Pancreas (tissue), 10 donors: ENCODE measurements at regions not wholly inside any gene's neighbourhood (a gene's known extent, or its start where the extent isn't known, plus 50 kb on each side); places are given as distances from the start of the nearest gene placed in this dataset.

Experiments used
- ATAC-seq, 4 donors: fragments of 200-7000 bp; cut with Tn5 transposase; one replicate each; pipeline versions ENCODE4 v1.8.0 to v1.9.1; 2020; ENCODE audit warnings: mild to moderate bottlenecking in 4 of 4, moderate library complexity in 4 of 4
- DNase-seq, 6 donors: peaks; one replicate each; pipeline ENCODE4 v3.0.0-alpha.2; 2020
- FAIRE-seq: peaks from 2 replicates; lab custom pipeline; 2012; peaks lifted over from hg19 to GRCh38; lab: Jason Lieb, UNC
- H3K27ac ChIP-seq, 4 donors: fragments of 200-600 bp; sonication (generic); 1 replicate in 3 of 4; 2 replicates in 1 of 4; pipeline versions ENCODE4 v1.5.0 to v1.8.0; 2020
- H3K27me3 ChIP-seq, 4 donors: fragments of 200-600 bp; one replicate each; pipeline ENCODE4 v1.8.0; 2021
- H3K36me3 ChIP-seq, 3 donors: fragments of 200-600 bp; sonication (generic) in 1 of 3; one replicate each; pipeline versions ENCODE4 v1.5.0 to v1.8.0; 2020 to 2021
- H3K4me1 ChIP-seq, 3 donors: fragments of 200-600 bp; one replicate each; pipeline ENCODE4 v1.8.0; 2021
- H3K4me3 ChIP-seq, 4 donors: fragments of 200-600 bp; sonication (generic) in 2 of 4; one replicate each; pipeline versions ENCODE4 v1.5.0 to v1.8.0; 2020 to 2021
- H3K9me3 ChIP-seq, 4 donors: fragments of 200-600 bp; one replicate each; pipeline ENCODE4 v1.8.0; 2021
- CTCF ChIP-seq, 4 donors: fragments of 200-600 bp; sonication (generic) in 3 of 4; IDR thresholded peaks; one replicate each; pipeline versions ENCODE4 v1.5.0 to v1.8.0; 2021; ENCODE audit warnings: antibody characterized with exemption in 4 of 4
- WGBS, 2 donors: extraction: QIAGEN DNeasy Blood & Tissue Kit; methylation state at CpG; one replicate each; pipeline ENCODE4 v1.1.7; 2013; 5-methylcytosine and 5-hydroxymethylcytosine counted together
- intact Hi-C, 3 donors: fragments of 100-400 bp; cut with DNase I; formaldehyde crosslinking; loops; one replicate each; pipeline versions ENCODE4 v1.11.1 to v1.14.2; 2022
- donor health status: healthy with polysubstance abuse.
- donor health status: DM: no; HTN: no; CAD: no; lungs with moderate emphysema.
- donor health status: DM: no; HTN: no; CAD: no.
- donor health status: control.
- donor health status: control.
- donor health status: Bipolar disorder and iron deficiency.
- donor health status: DM: yes; HTN: yes; CAD: no.
- donor health status: DM: no; HTN: no; CAD: no.
- donor health status: DM: no; HTN: no; CAD: no.
- donor health status: DM: yes; HTN: yes; CAD: no.

- intact Hi-C loops = no loop called here
- no peak for TF ChIP-seq CTCF (IDR thresholded peaks at IDR 0.05)
- Histone ChIP-seq H3K4me1 (no peaks in the 10 kb centered on the region), H3K9me3 (no peaks in the 10 kb centered on the region), H3K36me3 (no peaks in the 10 kb centered on the region), H3K27me3 (no peaks in the 10 kb centered on the region), H3K27ac (no peak overlapping the region), H3K4me3 (no peak overlapping the region)
- WGBS, 2 donors = 83 to 85% methylated on average over 5 of the region's 5 CpGs
- no peak for DNase-seq
- ATAC-seq = no peak
- FAIRE-seq = no peak
Measured at GRCh38 chr4:52366191-52366590, 292.9 kb downstream of the USP46 start.

GRCh38 chr4:52366621-52367020 is 292.5 kb downstream of the USP46 start:
- intact Hi-C loops = no loop called here
- DNase-seq = no peak
- no peak for TF ChIP-seq CTCF (IDR thresholded peaks at IDR 0.05)
- Histone ChIP-seq H3K4me1 (no peaks in the 10 kb centered on the region), H3K36me3 (no peaks in the 10 kb centered on the region), H3K9me3 (no peaks in the 10 kb centered on the region), H3K4me3 (no peak overlapping the region), H3K27me3 (no peaks in the 10 kb centered on the region), H3K27ac (no peak overlapping the region)
- ATAC-seq = no peak
- FAIRE-seq = no peak
- WGBS, 2 donors = 68 to 72% methylated on average over 4 of the region's 4 CpGs

GRCh38 chr4:52367282-52367830 is 291.7 kb downstream of the USP46 start:
- no peak for ATAC-seq
- no peak for FAIRE-seq
- intact Hi-C loops = no loop called here

GRCh38 chr4:52368895-52369294 is 290.2 kb downstream of the USP46 start:
- Histone ChIP-seq H3K4me3 (no peak overlapping the region), H3K9me3 (no peaks in the 10 kb centered on the region), H3K27ac (no peak overlapping the region), H3K36me3 (no peaks in the 10 kb centered on the region), H3K4me1 (no peaks in the 10 kb centered on the region), H3K27me3 (no peaks in the 10 kb centered on the region)
- FAIRE-seq (no peak), ATAC-seq (peak in 1 of 4 donors; percentile 27), DNase-seq (no peak)
- intact Hi-C loops = no loop called here
- WGBS, 2 donors = 66 to 69% methylated on average over 6 of the region's 6 CpGs
- no peak for TF ChIP-seq CTCF (IDR thresholded peaks at IDR 0.05)

More at GRCh38 chr4:52367282-52367830, 291.7 kb downstream of the USP46 start:
- no peak for TF ChIP-seq CTCF (IDR thresholded peaks at IDR 0.05)
- Histone ChIP-seq H3K27me3 (no peaks in the 10 kb centered on the region), H3K36me3 (no peaks in the 10 kb centered on the region), H3K4me3 (no peak overlapping the region), H3K27ac (no peak overlapping the region), H3K9me3 (no peaks in the 10 kb centered on the region), H3K4me1 (no peaks in the 10 kb centered on the region)
- DNase-seq = no peak
- 63 to 70% methylated on average over 2 of the region's 2 CpGs for whole genome bisulfite sequencing, 2 donors

- FAIRE-seq = no peak
Measured at GRCh38 chr4:52369649-52370048, 289.5 kb downstream of the USP46 start.

More at GRCh38 chr4:52369649-52370048, 289.5 kb downstream of the USP46 start:
- no peak for ATAC-seq
- WGBS, 2 donors = 55 to 57% methylated on average over 1 of the region's 1 CpG
- DNase-seq = no peak
- intact Hi-C loops = loop anchor here in 1 of 3 donors (10.0 kb wide), 1 partner anchor 615 kb away; no protein-coding TSS in a partner anchor
- H3K27ac ChIP-seq = no peak overlapping the region
- no peak for TF ChIP-seq CTCF (IDR thresholded peaks at IDR 0.05)
- H3K36me3 ChIP-seq = no peaks in the 10 kb centered on the region
- H3K9me3 ChIP-seq = no peaks in the 10 kb centered on the region
- no peak overlapping the region for H3K4me3 ChIP-seq
- H3K27me3 ChIP-seq = no peaks in the 10 kb centered on the region
- no peaks in the 10 kb centered on the region for H3K4me1 ChIP-seq
